HFFc6 (cell line): ENCODE measurements at regions not wholly inside any gene's neighbourhood (a gene's known extent, or its start where the extent isn't known, plus 50 kb on each side); places are given as distances from the start of the nearest gene placed in this dataset.

Experiments used
- DNase-seq: peaks from one replicate; pipeline ENCODE4 v3.0.0-alpha.2; 2018
- H3K27ac Mint-ChIP-seq: 2 replicates; pipeline ENCODE4 v1.8.0; 2020; ENCODE audit warnings: mild to moderate bottlenecking, mixed read lengths
- H3K27me3 Mint-ChIP-seq: 2 replicates; pipeline ENCODE4 v1.8.0; 2021; ENCODE audit warnings: mild to moderate bottlenecking, moderate library complexity, mixed read lengths; ENCODE audit not compliant: insufficient read depth
- H3K36me3 Mint-ChIP-seq: 2 replicates; pipeline ENCODE4 v1.8.0; 2021; ENCODE audit warnings: low read depth, mixed read lengths
- H3K4me1 Mint-ChIP-seq: 2 replicates; pipeline ENCODE4 v1.8.0; 2020; ENCODE audit warnings: low read depth, mixed read lengths
- H3K4me3 Mint-ChIP-seq: 2 replicates; pipeline ENCODE4 v1.8.0; 2020; ENCODE audit warnings: mild to moderate bottlenecking, moderate library complexity, mixed read lengths
- H3K9me3 Mint-ChIP-seq: 2 replicates; pipeline ENCODE4 v1.8.0; 2020; ENCODE audit warnings: mild to moderate bottlenecking, mixed read lengths
- CTCF ChIP-seq: fragments of 200-600 bp; sonication (generic); IDR thresholded peaks from 2 replicates; pipeline ENCODE4 v1.5.0; 2021; ENCODE audit warnings: antibody characterized with exemption, mild to moderate bottlenecking

- peaks cover 4% of the 10 kb centered on the region for H3K36me3 Mint-ChIP-seq
- no peaks in the 10 kb centered on the region for H3K4me1 Mint-ChIP-seq
- H3K27ac Mint-ChIP-seq = no peak overlapping the region
- no peak for TF ChIP-seq CTCF
- DNase-seq = no peak
- no peak overlapping the region for H3K4me3 Mint-ChIP-seq
- peaks cover 72% of the 10 kb centered on the region for H3K9me3 Mint-ChIP-seq
- peaks cover 6% of the 10 kb centered on the region for H3K27me3 Mint-ChIP-seq
Measured at GRCh38 chr13:112177450-112178288, 110.7 kb downstream of the SOX1 start.

GRCh38 chr13:112178769-112179168 is 111.8 kb downstream of the SOX1 start:
- no peaks in the 10 kb centered on the region for H3K4me1 Mint-ChIP-seq
- H3K27me3 Mint-ChIP-seq = peaks cover 5% of the 10 kb centered on the region

GRCh38 chr13:112179421-112179820 is 112.5 kb downstream of the SOX1 start:
- no peaks in the 10 kb centered on the region for H3K4me1 Mint-ChIP-seq
- H3K9me3 Mint-ChIP-seq = peaks cover 68% of the 10 kb centered on the region
- H3K27me3 Mint-ChIP-seq = peaks cover 7% of the 10 kb centered on the region

More at GRCh38 chr13:112178769-112179168, 111.8 kb downstream of the SOX1 start:
- Mint-ChIP-seq H3K9me3 (peaks cover 68% of the 10 kb centered on the region), H3K4me3 (no peak overlapping the region), H3K27ac (no peak overlapping the region), H3K36me3 (peaks cover 6% of the 10 kb centered on the region)
- TF ChIP-seq CTCF = no peak
- no peak for DNase-seq

GRCh38 chr13:112179995-112180394 is 113.0 kb downstream of the SOX1 start:
- Mint-ChIP-seq H3K27ac (no peak overlapping the region), H3K27me3 (peaks cover 7% of the 10 kb centered on the region), H3K4me1 (no peaks in the 10 kb centered on the region), H3K36me3 (peaks cover 6% of the 10 kb centered on the region), H3K4me3 (no peak overlapping the region), H3K9me3 (peaks cover 71% of the 10 kb centered on the region)
- no peak for DNase-seq
- no peak for TF ChIP-seq CTCF

More at GRCh38 chr13:112179421-112179820, 112.5 kb downstream of the SOX1 start:
- peaks cover 8% of the 10 kb centered on the region for H3K36me3 Mint-ChIP-seq
- H3K27ac Mint-ChIP-seq = no peak overlapping the region
- TF ChIP-seq CTCF = no peak
- DNase-seq = no peak
- H3K4me3 Mint-ChIP-seq = no peak overlapping the region

- no peak for TF ChIP-seq CTCF
- Mint-ChIP-seq H3K27me3 (peaks cover 7% of the 10 kb centered on the region), H3K9me3 (peaks cover 73% of the 10 kb centered on the region), H3K27ac (no peak overlapping the region), H3K4me1 (no peaks in the 10 kb centered on the region), H3K36me3 (peaks cover 3% of the 10 kb centered on the region; the same call in 1 of the 2 replicates), H3K4me3 (no peak overlapping the region)
- DNase-seq = no peak
Measured at GRCh38 chr13:112181336-112182067, 114.6 kb downstream of the SOX1 start.
